Uterus (tissue), 2 donors: ENCODE measurements at regions not wholly inside any gene's neighbourhood (a gene's known extent, or its start where the extent isn't known, plus 50 kb on each side); places are given as distances from the start of the nearest gene placed in this dataset.

Source experiments
- POLR2A ChIP-seq, 2 donors: fragments of 450-650 bp; IDR thresholded peaks; one replicate each; pipeline ENCODE4 v1.6.1; 2016; ENCODE audit warnings: antibody characterized with exemption in 2 of 2, mild to moderate bottlenecking in 1 of 2, moderate library complexity in 1 of 2
- TF ChIP-seq, protein P1 (sequence below), 4 experiments: fragments of 200-600 bp in 2 of 4; fragments of 450-650 bp in 2 of 4; sonication (generic) in 2 of 4; IDR thresholded peaks; one replicate each; pipeline ENCODE4 v1.5.1; 2016 to 2019; ENCODE audit warnings: antibody characterized with exemption in 4 of 4, mild to moderate bottlenecking in 2 of 4, moderate library complexity in 1 of 4

DNA sequence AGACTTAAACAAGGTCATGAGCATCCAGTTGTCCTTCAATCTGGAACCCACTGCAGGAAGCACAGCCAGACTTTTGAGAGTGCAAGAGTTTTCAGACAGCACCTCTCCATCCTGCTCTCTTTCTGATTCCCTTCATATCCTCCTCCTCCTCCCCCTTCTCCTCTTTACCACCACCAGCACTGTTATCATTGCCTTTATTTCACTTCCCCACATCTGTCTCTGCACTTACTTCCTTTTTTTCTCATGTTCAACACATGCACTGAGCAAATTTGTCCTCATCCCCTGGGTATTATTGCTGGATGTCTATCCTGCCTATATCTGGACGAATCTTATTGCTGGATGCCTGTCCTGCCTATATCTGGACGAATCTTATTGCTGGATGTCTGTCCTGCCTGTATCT lies 554.8 kb downstream of the DHX35 start:
- TF ChIP-seq POLR2A (IDR thresholded peaks at IDR 0.05) = no peak
- TF ChIP-seq, protein P1, sequence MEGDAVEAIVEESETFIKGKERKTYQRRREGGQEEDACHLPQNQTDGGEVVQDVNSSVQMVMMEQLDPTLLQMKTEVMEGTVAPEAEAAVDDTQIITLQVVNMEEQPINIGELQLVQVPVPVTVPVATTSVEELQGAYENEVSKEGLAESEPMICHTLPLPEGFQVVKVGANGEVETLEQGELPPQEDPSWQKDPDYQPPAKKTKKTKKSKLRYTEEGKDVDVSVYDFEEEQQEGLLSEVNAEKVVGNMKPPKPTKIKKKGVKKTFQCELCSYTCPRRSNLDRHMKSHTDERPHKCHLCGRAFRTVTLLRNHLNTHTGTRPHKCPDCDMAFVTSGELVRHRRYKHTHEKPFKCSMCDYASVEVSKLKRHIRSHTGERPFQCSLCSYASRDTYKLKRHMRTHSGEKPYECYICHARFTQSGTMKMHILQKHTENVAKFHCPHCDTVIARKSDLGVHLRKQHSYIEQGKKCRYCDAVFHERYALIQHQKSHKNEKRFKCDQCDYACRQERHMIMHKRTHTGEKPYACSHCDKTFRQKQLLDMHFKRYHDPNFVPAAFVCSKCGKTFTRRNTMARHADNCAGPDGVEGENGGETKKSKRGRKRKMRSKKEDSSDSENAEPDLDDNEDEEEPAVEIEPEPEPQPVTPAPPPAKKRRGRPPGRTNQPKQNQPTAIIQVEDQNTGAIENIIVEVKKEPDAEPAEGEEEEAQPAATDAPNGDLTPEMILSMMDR (IDR thresholded peaks at IDR 0.05) = no peak
